Endodermal cell (in vitro differentiated cells): ENCODE measurements at regions not wholly inside any gene's neighbourhood (a gene's known extent, or its start where the extent isn't known, plus 50 kb on each side); places are given as distances from the start of the nearest gene placed in this dataset.

ENCODE experiments used
- DNase-seq: peaks from one replicate; pipeline ENCODE4 v3.0.0-alpha.2; 2017
- H3K27ac ChIP-seq: 2 replicates; pipeline ENCODE4 v1.5.1; 2013; ENCODE audit warnings: mild to moderate bottlenecking, low read depth, low read length, moderate library complexity
- H3K27me3 ChIP-seq: 2 replicates; pipeline ENCODE4 v1.6.1; 2013; ENCODE audit warnings: mild to moderate bottlenecking, low read length, moderate library complexity; ENCODE audit not compliant: insufficient read depth, control insufficient read depth, poor library complexity, severe bottlenecking
- H3K36me3 ChIP-seq: 2 replicates; pipeline ENCODE4 v1.7.0; 2013; ENCODE audit warnings: mild to moderate bottlenecking, low read length, moderate library complexity; ENCODE audit not compliant: control insufficient read depth, insufficient read depth
- H3K4me1 ChIP-seq: one replicate; pipeline ENCODE4 v1.7.0; 2013; ENCODE audit warnings: low read length; ENCODE audit not compliant: control insufficient read depth, insufficient read depth
- H3K4me3 ChIP-seq: 2 replicates; pipeline ENCODE4 v1.5.1; 2013; ENCODE audit warnings: mild to moderate bottlenecking, low read length, moderate library complexity
- H3K9ac ChIP-seq: 2 replicates; pipeline ENCODE4 v1.6.1; 2013; ENCODE audit warnings: mild to moderate bottlenecking, low read length, moderate library complexity; ENCODE audit not compliant: poor library complexity, severe bottlenecking; ENCODE audit errors: extremely low read depth
- H3K9me3 ChIP-seq: 2 replicates; pipeline ENCODE4 v1.6.1; 2013; ENCODE audit warnings: mild to moderate bottlenecking, low read length, moderate library complexity; ENCODE audit not compliant: control insufficient read depth
- H3K27ac Mint-ChIP-seq: 2 replicates; pipeline ENCODE4 v1.8.0; 2020; ENCODE audit warnings: mixed read lengths
- H3K27me3 Mint-ChIP-seq: 2 replicates; pipeline ENCODE4 v1.8.0; 2021; ENCODE audit warnings: mild to moderate bottlenecking, mixed read lengths; ENCODE audit not compliant: insufficient read depth
- H3K36me3 Mint-ChIP-seq: 2 replicates; pipeline ENCODE4 v1.8.0; 2020; ENCODE audit warnings: low read depth, mixed read lengths
- H3K4me1 Mint-ChIP-seq: 2 replicates; pipeline ENCODE4 v1.8.0; 2020; ENCODE audit warnings: mixed read lengths
- H3K4me3 Mint-ChIP-seq: 2 replicates; pipeline ENCODE4 v1.8.0; 2020; ENCODE audit warnings: mild to moderate bottlenecking, moderate library complexity, mixed read lengths
- H3K9me3 Mint-ChIP-seq: 2 replicates; pipeline ENCODE4 v1.8.0; 2020; ENCODE audit warnings: mild to moderate bottlenecking, mixed read lengths
- CTCF ChIP-seq: fragments of 200-600 bp; sonication (generic); conservative IDR thresholded peaks from 2 replicates; pipeline ENCODE4 v1.5.0; 2021; ENCODE audit warnings: antibody characterized with exemption, mild to moderate bottlenecking
- WGBS, 2 experiments: methylation state at CpG; one replicate each; pipeline versions ENCODE4 v1.1.5 to v1.1.7; 2013; ENCODE audit warnings: missing lambda C conversion rate in 2 of 2, mixed read lengths in 1 of 2; ENCODE audit not compliant: insufficient coverage in 1 of 2, insufficient read length in 1 of 2; 5-methylcytosine and 5-hydroxymethylcytosine counted together

DNA sequence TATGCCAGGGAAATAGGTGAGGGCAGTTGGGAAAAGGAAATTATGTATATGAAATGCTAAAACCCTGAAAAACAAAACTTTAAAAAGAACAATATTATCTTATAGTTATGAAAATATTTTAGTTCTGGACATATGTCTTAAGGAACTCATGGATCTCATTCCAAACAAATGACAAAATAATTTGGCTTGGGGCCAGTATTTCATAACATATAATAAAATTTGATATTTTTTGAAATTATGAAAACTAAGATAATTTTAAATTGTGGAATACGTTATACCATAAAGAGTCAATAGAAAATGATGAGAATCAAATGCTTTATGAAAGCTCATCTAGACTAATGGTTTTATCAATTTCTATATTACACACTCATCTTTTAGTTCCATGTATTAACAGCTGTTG, 173.8 kb upstream of the DCN start:
- H3K27me3 Mint-ChIP-seq: no peaks in the 10 kb centered on the region
- H3K4me1 Mint-ChIP-seq: no peaks in the 10 kb centered on the region
- Histone ChIP-seq H3K9me3 (no peaks in the 10 kb centered on the region), H3K36me3 (no peaks in the 10 kb centered on the region), H3K27ac (no peak overlapping the region), H3K4me3 (no peak overlapping the region), H3K9ac (no peak overlapping the region), H3K4me1 (no peaks in the 10 kb centered on the region), H3K27me3 (no peaks in the 10 kb centered on the region)
- TF ChIP-seq CTCF: no peak
- H3K9me3 Mint-ChIP-seq: peaks cover 7% of the 10 kb centered on the region
- no peak overlapping the region for H3K27ac Mint-ChIP-seq
- no peaks in the 10 kb centered on the region for H3K36me3 Mint-ChIP-seq
- DNase-seq: no peak
- no peak overlapping the region for H3K4me3 Mint-ChIP-seq
- WGBS, 2 experiments: no CpG with 5 or more reads among the region's 1 CpG

GRCh38 chr12:91355150-91356006, 172.8 kb upstream of the DCN start:
- 41 to 55% methylated on average over 4 to 8 of the region's 8 CpGs for WGBS, 2 experiments
- peak; percentile 93 for TF ChIP-seq CTCF
- peak; percentile 90 for DNase-seq

DNA sequence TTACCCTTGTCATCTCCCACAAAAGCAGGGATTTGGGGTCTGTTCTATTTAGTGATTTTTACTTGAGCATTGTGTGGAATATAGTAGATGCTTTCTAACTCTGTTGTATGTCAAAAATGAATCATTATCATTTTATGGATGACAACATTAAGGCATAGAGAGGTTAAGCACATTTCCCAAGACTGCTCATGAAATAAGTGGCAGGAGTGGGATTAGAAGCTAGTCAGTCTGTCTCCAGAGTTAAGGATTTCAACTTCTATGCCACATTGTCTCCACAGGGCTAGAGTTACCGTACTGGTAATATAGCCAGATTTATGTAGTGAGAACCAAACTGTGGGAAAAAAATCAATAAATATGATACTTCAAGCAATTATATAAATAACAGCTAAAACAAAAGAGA, 170.6 kb upstream of the DCN start:
- H3K36me3 Mint-ChIP-seq: no peaks in the 10 kb centered on the region
- H3K9me3 Mint-ChIP-seq: peaks cover 7% of the 10 kb centered on the region
- H3K27ac ChIP-seq: no peak overlapping the region
- H3K36me3 ChIP-seq: no peaks in the 10 kb centered on the region
- WGBS, 2 experiments: 100% methylated on average over 1 of the region's 1 CpG; no CpG with 5 or more reads in 1 of the 2 experiments
- H3K4me1 Mint-ChIP-seq: no peaks in the 10 kb centered on the region
- H3K9ac ChIP-seq: no peak overlapping the region
- no peaks in the 10 kb centered on the region for H3K27me3 Mint-ChIP-seq
- no peaks in the 10 kb centered on the region for H3K9me3 ChIP-seq
- H3K27me3 ChIP-seq: no peaks in the 10 kb centered on the region
- TF ChIP-seq CTCF: no peak
- H3K4me3 ChIP-seq: no peak overlapping the region
- no peaks in the 10 kb centered on the region for H3K4me1 ChIP-seq
- H3K4me3 Mint-ChIP-seq: no peak overlapping the region
- H3K27ac Mint-ChIP-seq: no peak overlapping the region
- DNase-seq: no peak

More at GRCh38 chr12:91355150-91356006, 172.8 kb upstream of the DCN start:
- H3K9me3 Mint-ChIP-seq: peaks cover 7% of the 10 kb centered on the region
- H3K36me3 ChIP-seq: no peaks in the 10 kb centered on the region
- no peak overlapping the region for H3K4me3 Mint-ChIP-seq
- no peaks in the 10 kb centered on the region for H3K27me3 Mint-ChIP-seq
- H3K9me3 ChIP-seq: no peaks in the 10 kb centered on the region
- no peaks in the 10 kb centered on the region for H3K4me1 Mint-ChIP-seq
- no peak overlapping the region for H3K27ac ChIP-seq
- H3K27ac Mint-ChIP-seq: no peak overlapping the region
- no peaks in the 10 kb centered on the region for H3K27me3 ChIP-seq
- H3K4me1 ChIP-seq: no peaks in the 10 kb centered on the region
- H3K4me3 ChIP-seq: no peak overlapping the region
- no peaks in the 10 kb centered on the region for H3K36me3 Mint-ChIP-seq
- no peak overlapping the region for H3K9ac ChIP-seq
